ENCODE measurements at regions not wholly inside any gene's neighbourhood (a gene's known extent, or its start where the extent isn't known, plus 50 kb on each side); places are given as distances from the start of the nearest gene placed in this dataset.

- TF ChIP-seq EP300 (IDR thresholded peaks at IDR 0.05), result no peak
- TF ChIP-seq POLR2A (IDR thresholded peaks at IDR 0.05), result no peak
- no peak for TF ChIP-seq CTCF (IDR thresholded peaks at IDR 0.05)
Observed at GRCh38 chr4:141459020-141459419, 177.4 kb upstream of the IL15 start.

Measured in tibial nerve (tissue), 4 donors.